Gastroesophageal sphincter (tissue), 3 donors: ENCODE measurements at regions not wholly inside any gene's neighbourhood (a gene's known extent, or its start where the extent isn't known, plus 50 kb on each side); places are given as distances from the start of the nearest gene placed in this dataset.

Source experiments
- CTCF ChIP-seq, 4 experiments: fragments of 200-600 bp in 2 of 4; fragments of 450-650 bp in 2 of 4; sonication (generic) in 1 of 4; IDR thresholded peaks; one replicate each; pipeline ENCODE4 v1.5.1; 2017 to 2019; ENCODE audit warnings: antibody characterized with exemption in 4 of 4, mild to moderate bottlenecking in 2 of 4, moderate library complexity in 2 of 4
- POLR2A ChIP-seq, 2 donors: fragments of 450-650 bp; IDR thresholded peaks; one replicate each; pipeline ENCODE4 v1.6.1; 2017; ENCODE audit warnings: antibody characterized with exemption in 2 of 2, mild to moderate bottlenecking in 2 of 2, moderate library complexity in 1 of 2

- TF ChIP-seq CTCF (IDR thresholded peaks at IDR 0.05) (no peak), POLR2A (IDR thresholded peaks at IDR 0.05) (no peak)
These were observed 63.4 kb upstream of the PDE4B start for GRCh38 chr1:65729259-65729658.
